GM19463 (cell line): ENCODE measurements at regions not wholly inside any gene's neighbourhood (a gene's known extent, or its start where the extent isn't known, plus 50 kb on each side); places are given as distances from the start of the nearest gene placed in this dataset.
A peak's percentile ranks its signal among the peaks of the same experiment; 100 is the strongest.

Experiments
- ATAC-seq: cut with Tn5 transposase; IDR thresholded peaks from one replicate; pipeline ENCODE4 v1.9.1; 2021; ENCODE audit warnings: mild to moderate bottlenecking, moderate library complexity; ENCODE audit not compliant: unreplicated experiment

DNA sequence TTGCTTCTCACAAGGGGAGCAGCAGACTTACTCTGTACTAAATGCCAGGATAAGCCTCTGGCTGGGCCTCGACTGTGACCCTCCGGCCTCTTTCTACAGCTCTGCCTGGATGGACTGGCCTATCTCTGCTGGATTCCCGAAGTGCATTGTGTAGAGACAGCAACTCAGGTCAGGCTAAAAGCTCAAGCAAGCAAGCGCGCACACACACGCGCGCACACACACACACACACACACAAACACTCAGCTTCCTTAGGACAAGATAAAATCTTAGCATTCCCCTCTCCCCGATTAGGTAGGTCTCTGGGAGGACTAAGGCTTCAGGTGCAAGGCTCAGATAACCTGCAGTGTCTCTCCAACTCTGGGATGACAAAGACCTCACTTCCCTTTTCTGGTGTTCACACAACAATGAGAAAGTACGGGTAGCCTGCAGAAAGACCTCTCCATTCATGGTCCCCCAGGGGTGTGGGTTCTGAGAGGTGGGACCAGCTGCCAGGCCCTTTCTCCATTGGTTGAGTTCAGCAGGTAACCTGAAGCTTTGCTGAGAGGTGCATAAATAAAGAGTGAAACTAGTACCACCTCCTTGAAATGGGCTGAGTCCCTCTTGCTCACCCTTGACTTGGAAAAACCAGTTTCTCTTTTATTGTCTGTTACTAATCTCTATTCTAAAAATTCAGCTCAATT is 155.1 kb upstream of the CAMK1G start:
- ATAC-seq: no peak

DNA sequence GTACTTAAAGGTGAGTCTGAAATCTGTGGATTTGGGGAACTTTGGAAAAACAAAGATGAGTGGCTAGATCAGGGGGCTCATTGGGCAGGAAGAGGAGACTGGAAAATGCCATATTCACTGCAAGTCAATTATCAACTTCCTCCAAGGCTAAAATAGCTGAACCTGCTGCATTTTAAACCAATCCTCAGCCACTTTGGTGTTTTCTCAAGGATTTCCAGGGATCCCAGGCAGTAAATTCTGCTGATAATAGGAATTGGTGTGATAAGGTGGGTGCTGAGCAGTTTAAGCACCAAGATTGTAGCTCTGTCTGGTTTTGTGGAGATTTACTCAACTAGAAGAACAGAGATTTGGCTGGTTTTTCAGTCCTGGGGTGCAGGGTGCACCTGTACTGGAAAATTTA is 153.9 kb upstream of the CAMK1G start:
- no peak for ATAC-seq

DNA sequence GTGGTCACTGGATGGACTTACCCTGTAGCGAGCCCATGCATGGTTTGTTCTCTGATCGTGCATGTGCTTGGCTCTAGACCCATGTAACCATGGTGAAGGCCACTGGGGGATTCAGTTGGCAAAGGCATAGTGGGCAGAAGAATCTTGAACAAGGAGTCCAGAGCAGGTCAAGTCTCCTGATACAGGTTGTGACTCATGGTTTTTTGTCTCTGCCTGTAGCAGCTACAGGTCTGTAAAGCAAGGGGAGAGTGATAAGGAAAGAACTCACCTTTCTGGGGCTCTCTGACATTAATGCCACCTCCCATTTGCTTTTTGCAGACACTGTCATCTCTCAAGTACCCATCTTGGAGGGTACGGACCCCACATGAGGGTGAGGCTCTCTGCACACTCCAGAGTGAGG is 153.4 kb upstream of the CAMK1G start:
- no peak for ATAC-seq

DNA sequence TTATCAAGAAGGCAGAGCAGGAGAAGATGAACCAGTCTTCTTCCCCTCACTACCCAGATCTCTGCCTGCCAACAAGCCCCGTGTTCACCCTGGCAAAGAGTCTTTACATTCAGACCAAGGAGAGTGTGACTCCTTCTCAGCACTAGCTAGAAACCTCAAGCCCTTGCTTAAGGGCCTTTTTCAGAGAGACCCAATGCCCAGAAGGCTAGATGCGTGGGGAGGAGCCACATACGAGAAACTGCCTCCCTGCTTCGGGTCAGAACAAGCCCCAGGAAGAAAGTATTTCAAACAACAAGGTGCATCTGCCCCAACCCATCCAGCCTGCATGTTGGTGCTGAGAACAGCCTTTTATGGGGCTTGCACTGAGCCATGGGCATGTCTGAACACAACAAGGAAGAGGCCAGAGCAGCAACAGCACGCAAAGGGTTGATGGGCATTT is 152.7 kb upstream of the CAMK1G start:
- no peak for ATAC-seq

DNA sequence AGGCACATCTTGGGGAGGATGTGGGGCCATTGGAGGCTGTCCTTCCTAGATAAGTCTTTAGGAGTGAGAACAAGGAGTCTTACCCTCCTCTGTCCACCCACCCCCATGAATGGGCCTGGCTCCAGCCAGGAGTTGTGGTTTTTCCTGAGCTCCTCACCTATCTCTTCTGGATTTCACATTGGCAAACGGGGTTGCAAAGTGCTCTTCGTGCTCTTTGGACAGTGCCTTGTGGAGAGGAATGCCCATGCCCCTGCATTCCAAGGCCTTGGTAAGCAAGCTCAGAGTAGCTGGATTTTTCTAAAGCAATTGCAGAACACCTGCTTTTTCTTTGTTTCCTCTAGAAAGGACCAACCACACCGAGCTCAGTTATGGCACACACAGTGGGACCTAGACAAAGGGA is 152.1 kb upstream of the CAMK1G start:
- ATAC-seq: no peak

DNA sequence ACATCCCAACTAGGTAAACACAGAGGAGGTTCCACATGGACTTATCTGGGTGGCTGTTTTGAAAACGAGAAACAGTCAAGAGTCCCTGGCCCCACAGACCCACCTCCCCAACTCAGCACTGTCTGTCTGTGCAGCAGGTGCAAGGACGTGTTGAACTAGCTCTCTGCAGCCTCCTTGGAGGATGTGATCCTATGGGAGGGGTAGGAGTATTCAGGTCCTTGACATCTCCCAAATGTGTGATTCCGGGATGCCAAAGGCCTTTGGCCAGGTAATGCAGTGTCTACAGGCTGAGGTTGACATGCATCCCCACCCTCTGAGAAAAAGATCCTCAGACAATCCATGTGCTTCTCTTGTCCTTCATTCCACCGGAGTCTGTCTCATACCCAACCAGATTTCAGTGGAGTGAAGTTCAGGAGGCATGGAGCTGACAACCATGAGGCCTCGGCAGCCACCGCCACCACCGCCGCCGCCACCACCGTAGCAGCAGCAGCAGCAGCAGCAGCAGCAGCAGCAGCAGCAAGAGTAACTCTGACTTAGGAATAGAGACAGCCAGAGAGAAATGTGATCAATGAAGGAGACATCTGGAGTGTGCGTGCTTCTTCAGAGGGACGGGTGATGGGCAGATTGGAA is 151.6 kb upstream of the CAMK1G start:
- ATAC-seq: no peak

DNA sequence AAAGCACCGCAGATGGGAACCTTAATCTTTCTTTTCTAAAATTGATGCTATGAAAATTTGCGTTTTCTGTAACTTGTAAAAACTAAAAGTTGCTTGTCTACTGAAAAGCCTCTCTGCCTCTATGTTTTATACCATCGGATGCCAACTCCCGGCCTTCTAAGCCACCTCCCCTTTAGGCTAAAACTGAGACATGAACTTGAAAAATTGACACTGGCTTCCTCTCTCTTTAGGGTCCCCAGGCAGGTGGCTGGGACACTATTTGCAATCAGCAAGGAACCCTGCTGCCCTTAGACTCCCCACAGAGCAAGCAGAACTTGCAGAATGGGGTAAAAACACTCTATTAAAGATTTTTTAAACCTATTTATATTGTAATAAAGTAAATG is 151.1 kb upstream of the CAMK1G start:
- no peak for ATAC-seq

DNA sequence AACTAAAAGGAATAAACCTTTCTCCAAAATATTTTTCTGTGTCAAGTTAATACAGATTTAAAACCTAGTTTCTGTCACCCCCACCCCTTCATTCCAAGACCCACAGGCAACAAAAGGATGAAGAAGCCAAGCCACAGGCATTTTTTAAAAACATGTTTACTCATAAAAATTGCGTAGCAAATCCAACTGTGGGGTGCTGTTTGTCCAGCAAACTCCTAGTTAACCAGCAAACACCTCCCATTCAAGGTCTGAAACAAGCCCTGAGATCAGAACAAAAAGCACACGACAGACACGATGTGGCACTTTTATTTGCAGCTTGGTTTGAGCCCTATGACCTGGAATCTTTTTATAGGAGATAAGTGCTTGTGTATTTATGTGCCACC is 149.9 kb upstream of the CAMK1G start:
- no peak for ATAC-seq

DNA sequence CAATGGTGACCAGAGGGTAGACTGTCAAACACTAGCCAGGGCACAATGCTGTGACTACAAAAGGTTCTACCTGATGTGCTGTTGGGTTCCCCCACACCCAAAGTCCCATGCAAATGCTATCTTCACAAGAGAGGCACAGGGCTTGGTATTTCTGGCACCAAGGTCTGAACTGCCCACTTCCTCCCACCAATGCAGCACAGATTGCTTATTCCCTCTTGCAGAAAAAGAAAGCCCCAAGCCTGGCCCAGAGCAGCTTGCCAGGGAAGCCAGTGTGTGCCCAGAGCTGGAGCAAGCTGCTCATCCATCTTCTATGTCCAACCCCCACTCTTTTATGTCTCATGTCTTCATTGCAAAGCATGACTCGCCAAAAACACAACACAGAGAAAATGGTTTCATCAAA is 149.4 kb upstream of the CAMK1G start:
- no peak for ATAC-seq

DNA sequence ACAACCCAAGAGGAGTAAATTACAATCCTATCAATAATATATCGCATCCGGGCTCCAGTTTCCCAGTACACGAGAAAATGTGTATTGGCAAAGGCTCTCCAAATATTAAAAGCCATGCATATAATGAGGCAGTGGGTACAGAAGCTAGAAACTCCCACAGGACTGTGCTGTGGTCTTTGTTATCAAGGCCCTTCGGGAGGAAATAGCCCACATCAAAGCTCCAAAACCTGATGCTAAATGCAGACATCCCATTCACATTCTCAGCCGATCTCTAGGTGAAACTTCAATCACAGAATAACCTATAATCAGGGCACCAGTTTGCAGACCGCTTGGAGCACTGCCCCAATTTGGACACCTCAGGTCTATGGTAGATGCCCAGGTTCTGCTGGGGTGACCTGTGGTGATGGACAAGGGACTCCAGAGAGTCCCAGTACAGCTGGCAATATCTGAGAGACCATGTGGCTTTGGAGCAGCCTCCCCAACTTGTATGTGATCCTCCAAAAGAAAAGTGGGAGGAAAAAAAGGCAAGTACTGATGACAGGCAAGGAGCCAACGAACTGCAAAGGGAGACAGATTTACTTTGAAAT is 148.8 kb upstream of the CAMK1G start:
- ATAC-seq: no peak

DNA sequence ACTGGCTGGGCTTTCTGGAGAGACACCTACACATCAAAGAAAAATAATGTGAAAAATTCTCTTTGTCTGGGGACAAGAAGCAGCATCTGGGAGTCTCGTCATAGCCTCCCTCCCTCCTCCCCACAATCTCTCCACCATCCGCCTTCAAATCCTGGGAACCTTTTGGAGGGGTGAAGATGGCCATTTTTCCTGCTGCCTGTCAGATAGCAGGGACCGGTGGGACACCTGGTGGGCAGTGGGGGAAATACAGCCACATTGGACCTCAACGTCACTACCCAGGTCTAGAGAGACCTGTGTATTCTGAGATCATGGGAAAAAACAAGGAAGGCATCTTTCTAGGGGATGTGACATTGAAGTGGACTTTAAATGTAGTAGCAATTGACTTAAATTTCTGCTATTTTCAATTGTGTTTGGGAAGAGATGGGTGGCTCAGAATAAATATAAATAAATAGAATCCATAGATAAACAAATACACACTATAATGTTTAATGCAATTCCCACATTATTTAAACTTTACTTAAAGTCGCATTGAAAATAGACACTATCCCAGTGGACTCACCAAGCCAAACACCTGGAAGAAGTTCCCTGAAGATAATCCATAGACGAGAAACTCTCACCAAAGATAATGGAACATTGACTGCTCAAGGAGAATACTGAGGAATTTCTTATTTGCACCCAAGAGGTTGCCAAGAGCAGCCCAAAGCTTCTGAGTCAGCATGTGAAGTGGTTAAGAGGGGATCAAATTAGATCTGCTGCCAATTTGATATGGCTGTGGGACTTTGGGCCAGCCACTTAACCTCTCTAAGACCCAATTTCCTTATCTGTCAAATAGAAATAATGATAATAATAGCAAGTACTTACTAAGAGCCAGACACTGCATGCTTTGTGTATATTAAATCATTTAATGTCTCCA is 147.6 kb upstream of the CAMK1G start:
- ATAC-seq: peak; percentile 85

DNA sequence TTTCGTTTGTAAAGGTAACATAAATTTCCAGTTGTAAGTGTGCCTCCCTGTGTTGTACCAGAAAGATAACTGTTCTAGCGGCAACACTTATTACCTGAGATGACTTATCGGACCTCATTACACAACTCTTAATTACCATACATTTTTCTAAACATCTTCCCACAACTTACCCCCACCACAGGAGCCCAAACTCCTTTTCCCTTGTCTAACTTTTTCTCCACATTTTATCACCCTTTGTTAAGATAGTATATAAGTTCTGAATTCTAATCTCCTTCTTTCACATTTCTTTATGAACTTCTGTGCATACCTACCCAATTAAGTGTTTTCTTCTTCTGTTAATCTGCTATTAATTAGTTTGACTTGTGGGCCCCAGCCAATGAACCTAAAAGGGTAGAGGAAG is 143.7 kb upstream of the CAMK1G start:
- ATAC-seq: no peak

DNA sequence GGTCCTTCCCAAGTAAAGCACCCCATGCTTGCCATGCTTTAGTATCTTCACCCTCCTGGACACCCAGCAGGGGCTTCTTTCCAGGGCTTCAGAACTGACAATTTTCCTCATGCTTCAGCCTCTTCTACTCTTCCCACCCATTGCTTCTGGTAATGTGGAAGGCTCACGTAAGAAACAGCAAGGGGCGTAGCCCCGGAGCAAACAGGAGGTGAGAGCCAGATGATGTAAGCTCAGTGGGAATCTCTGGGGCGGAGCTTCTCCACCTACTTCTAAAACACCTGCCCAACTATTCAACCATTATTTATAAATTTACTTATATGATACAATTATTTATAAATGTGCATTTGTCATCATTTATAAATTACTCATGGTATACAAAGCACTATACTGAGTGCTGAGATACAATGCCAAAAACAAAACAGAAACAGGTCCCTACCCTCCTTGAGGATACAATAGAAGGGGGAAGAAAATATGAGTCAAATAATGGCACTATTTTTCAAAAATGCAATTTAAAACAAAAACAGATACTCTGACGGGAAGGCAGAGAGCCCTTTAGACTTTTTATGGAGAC is 140.1 kb upstream of the CAMK1G start:
- no peak for ATAC-seq

DNA sequence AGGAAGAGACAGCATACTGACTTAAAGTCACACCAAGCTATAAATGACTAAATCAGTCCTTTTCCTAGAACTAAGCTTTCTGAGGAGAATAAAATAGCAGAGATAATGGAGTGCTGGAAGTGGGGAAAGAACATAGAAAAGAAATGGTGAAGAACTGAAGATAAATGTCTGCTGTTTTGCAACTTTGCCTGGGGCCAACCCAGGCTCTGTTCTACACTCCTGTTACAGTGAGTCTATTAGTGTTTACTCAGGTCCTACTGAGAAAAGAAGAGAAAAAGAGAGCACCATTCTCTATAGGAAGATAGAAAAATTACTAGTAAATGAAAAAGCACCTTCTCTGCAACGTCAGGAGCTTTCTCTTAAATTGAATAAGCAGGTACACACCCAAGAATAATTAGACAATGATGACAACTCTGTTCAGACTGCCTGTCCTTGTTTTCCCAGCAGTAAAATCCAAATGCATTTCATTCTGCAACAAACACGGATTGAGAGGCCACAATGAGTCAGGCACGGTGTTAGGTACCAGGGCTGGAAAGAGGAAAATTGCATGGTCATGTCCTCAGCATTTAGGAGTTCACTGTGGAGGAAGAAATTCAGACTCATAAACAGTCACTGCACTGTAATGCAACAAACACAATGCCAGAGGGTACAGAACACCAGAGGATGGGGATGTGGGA is 139.4 kb upstream of the CAMK1G start:
- ATAC-seq: no peak

DNA sequence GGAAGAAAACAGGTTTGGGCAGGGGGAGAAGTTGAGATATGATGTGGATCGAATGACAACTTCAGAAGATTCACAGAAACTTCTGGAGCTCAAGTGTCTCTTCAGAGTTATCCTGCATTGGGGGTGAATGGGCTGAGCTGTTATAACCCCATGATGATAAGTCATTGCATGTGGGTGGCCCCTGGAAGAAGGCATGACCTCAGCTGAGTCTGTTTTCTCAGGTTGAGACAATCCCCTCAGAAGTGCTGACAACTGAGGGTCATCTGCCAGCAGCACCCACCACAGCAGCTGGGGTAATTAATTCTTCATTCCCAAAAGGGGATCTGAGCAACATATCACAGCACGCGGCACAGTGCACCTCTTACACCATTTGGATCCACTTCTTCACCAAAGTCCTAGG is 138.6 kb upstream of the CAMK1G start:
- ATAC-seq: no peak

DNA sequence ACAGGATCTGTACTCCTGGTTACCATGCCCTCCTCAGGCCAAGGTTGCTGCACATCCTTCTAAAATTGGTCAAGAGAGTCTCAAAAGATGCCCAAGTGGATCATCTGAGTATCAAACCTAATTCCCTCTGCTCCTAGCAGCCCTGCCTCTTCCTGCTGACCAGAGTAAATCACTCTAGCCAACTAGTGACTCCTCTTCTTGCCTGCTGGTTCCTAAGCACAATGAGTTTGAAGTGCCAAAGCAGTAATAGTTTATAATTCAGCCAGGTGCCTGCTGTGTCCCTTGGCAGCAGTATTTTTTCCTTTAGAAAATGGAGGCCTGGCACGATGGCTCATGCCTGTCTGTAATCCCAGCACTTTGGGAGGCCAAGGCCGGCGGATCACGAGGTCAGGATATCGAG is 137.9 kb upstream of the CAMK1G start:
- ATAC-seq: no peak

DNA sequence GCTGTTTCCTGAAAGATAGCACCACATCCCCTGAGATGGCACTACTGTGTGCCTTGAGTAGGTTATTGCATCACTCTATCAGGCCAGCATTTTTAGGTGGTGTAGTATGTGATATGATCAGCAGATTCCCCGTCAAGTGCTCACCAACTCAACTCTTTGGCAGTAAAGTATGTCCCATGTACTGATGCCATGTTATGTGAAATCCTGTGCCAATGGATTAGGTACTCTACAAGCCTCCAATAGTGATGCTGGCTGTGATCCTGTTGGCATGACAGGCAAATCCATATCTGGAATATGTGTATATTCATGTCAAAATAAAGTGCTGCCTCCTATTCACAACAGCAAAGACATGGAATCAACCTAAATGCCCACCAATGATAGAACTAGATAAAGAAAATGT is 137.2 kb upstream of the CAMK1G start:
- ATAC-seq: no peak

DNA sequence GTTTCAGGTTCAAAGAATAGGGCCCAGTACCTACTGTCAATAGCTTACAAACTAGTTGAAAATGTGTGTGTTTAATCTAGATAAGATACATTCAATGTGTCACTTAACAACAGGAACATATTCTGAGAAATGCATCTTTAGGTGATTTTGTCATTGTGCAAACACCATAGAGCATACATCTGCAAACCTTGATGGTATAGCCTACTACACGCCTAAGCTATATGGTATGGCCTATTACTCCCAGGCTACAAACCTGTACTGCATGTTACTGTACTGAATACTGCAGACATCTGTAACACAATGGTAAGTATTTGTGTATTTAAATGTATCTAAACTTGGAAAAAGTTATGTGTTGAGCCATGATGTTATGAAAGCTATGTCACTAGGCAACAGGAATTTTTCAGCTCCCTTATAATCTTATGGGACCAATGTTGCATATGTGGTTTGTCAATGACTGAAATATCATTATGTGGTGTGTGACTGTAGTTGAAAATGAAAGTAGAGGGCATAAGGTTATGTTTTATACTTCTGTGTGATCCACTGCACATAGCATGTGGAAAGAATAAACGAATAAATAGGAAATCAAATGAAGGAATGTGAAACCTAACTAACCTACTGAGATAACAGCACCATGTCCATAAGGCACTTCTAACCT is 129.0 kb upstream of the CAMK1G start:
- no peak for ATAC-seq

DNA sequence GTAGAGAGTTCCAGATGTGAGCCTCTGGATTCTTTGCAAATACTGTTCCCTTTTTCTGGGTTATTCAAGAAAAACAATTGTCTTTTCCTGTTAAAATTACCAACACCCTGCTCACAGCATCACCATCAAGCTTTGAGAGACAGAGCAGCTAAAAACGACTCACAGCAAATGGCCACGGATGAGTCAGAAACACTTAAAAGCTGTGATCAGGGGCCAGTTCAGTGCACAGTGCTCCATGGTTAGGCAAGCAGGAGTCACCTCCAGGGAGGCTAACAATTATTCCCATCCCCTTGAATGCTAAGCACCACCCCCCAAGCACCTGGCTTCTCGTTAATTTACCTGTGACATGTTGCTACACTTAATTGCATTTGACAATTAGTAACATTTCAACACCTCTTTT is 128.4 kb upstream of the CAMK1G start:
- ATAC-seq: no peak

DNA sequence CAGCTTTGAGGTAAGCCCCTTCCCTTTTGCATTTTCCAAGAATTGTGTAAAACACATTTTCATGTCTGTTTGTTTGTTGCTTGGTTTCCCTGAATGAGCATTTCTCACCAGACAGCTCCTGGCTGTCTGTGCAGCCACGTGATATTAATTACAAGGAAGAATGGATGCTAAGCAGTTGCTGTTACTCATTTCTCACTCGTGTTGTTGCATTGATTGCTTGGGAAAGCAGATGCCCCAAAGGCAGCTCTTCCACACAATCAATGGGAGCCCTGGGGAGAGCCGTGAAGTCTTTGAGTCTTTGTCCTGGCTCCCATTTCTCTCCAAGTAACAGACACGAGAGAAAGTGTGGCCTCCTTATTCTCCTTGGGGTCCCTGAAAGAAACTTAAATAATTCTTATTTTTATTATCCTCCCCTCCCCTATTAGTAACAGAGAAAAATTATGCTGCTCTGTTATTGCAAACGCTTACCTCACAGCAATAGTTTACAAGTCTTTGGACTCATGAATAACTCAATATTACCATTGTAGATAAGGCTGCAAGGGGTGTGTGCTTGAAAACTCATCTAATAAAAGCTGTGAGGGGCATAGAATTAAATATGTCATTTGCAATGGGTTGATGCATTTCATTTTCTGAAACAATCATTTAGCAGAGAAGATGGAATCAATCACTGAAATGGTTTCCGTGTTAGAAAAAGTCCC is 127.7 kb upstream of the CAMK1G start:
- ATAC-seq: no peak
